B cell (primary cell): ENCODE measurements at regions not wholly inside any gene's neighbourhood (a gene's known extent, or its start where the extent isn't known, plus 50 kb on each side); places are given as distances from the start of the nearest gene placed in this dataset.

Experiments
- ATAC-seq: fragments of 200-7000 bp; cut with Tn5 transposase; one replicate; pipeline ENCODE4 v1.10.0; 2021; ENCODE audit warnings: low read depth, mild to moderate bottlenecking, moderate number of reproducible peaks, moderate library complexity
- CTCF ChIA-PET: fragments of 350-600 bp; sonication (Branson Sonifier 250); formaldehyde crosslinking; loops from one replicate; lab custom pipeline; 2021; ENCODE audit warnings: antibody characterized with exemption, inconsistent platforms; lab: Charles Lee
- POLR2A ChIA-PET: fragments of 350-600 bp; sonication (Branson Sonifier 250); formaldehyde crosslinking; loops from one replicate; lab custom pipeline; 2021; ENCODE audit warnings: antibody characterized with exemption; lab: Charles Lee
- DNase-seq: peaks from one replicate; pipeline ENCODE4 v3.0.0; 2013
- H2AFZ ChIP-seq: 2 replicates; pipeline ENCODE4 v1.6.1; 2012; ENCODE audit warnings: mild to moderate bottlenecking, low read depth, low read length; ENCODE audit not compliant: insufficient read depth, poor library complexity, severe bottlenecking
- H3K27ac ChIP-seq, 2 donors: 1 replicate in 1 of 2; 2 replicates in 1 of 2; pipeline ENCODE4 v1.5.1; 2012 to 2013; ENCODE audit warnings: low read length in 2 of 2, mild to moderate bottlenecking in 2 of 2, moderate library complexity in 1 of 2
- H3K27me3 ChIP-seq, 4 experiments: fragments of 200-600 bp in 1 of 4; sonication (generic) in 1 of 4; replicated peaks in 1 of 4; 1 replicate in 2 of 4; 2 replicates in 2 of 4; pipeline versions ENCODE4 v1.6.1 to v1.7.0; 2013 to 2016; ENCODE audit warnings: low read length in 3 of 4, mild to moderate bottlenecking in 2 of 4, mixed read lengths in 1 of 4, moderate library complexity in 1 of 4; ENCODE audit not compliant: insufficient read depth in 4 of 4, control insufficient read depth in 3 of 4; ENCODE audit errors: control extremely low read depth in 1 of 4
- H3K36me3 ChIP-seq, 2 experiments: replicated peaks in 1 of 2; 1 replicate in 1 of 2; 2 replicates in 1 of 2; pipeline versions ENCODE4 v1.6.1 to v1.7.1; 2013; ENCODE audit warnings: low read length in 1 of 2; ENCODE audit not compliant: insufficient read depth in 2 of 2, control insufficient read depth in 1 of 2; ENCODE audit errors: control extremely low read depth in 1 of 2, extremely low read depth in 1 of 2
- H3K4me1 ChIP-seq, 2 donors: fragments of 200-600 bp in 1 of 2; sonication (generic) in 1 of 2; 1 replicate in 1 of 2; 2 replicates in 1 of 2; pipeline versions ENCODE4 v1.5.1 to v1.6.1; 2013 to 2017; ENCODE audit warnings: low read length in 2 of 2; ENCODE audit not compliant: control insufficient read depth in 2 of 2, insufficient read depth in 2 of 2
- H3K4me2 ChIP-seq: replicated peaks from 2 replicates; pipeline ENCODE3; 2012; ENCODE audit warnings: mild to moderate bottlenecking, low read depth, low read length; ENCODE audit not compliant: poor library complexity, severe bottlenecking
- H3K4me3 ChIP-seq, 5 experiments: fragments of 200-600 bp in 1 of 5; sonication (generic) in 1 of 5; 1 replicate in 3 of 5; 2 replicates in 2 of 5; pipeline versions ENCODE4 v1.5.1 to v1.7.0; 2011 to 2016; ENCODE audit warnings: low read length in 4 of 5, mild to moderate bottlenecking in 4 of 5, low read depth in 2 of 5, control low read depth in 1 of 5, moderate library complexity in 1 of 5; ENCODE audit not compliant: insufficient read depth in 1 of 5; ENCODE audit errors: control extremely low read depth in 1 of 5, extremely low read depth in 1 of 5
- H3K79me2 ChIP-seq: fragments of 200-600 bp; sonication (generic); one replicate; pipeline ENCODE4 v1.6.0; 2016; ENCODE audit warnings: low read length; ENCODE audit not compliant: control insufficient read depth, insufficient read depth
- H3K9ac ChIP-seq: fragments of 200-600 bp; sonication (generic); 2 replicates; pipeline ENCODE4 v1.6.1; 2017; ENCODE audit warnings: mild to moderate bottlenecking, low read length, moderate library complexity
- H3K9me3 ChIP-seq, 3 donors: one replicate each; pipeline versions ENCODE4 v1.6.1 to v1.7.1; 2013; ENCODE audit warnings: low read length in 2 of 3; ENCODE audit not compliant: control insufficient read depth in 2 of 3, insufficient read depth in 1 of 3; ENCODE audit errors: control extremely low read depth in 1 of 3
- H4K20me1 ChIP-seq: 2 replicates; pipeline ENCODE4 v1.6.0; 2012; ENCODE audit warnings: mild to moderate bottlenecking, low read length; ENCODE audit not compliant: insufficient read depth, control insufficient read depth, poor library complexity, severe bottlenecking
- H3K27ac Mint-ChIP-seq: one replicate; pipeline ENCODE4 v1.8.0; 2021; ENCODE audit warnings: mixed read lengths
- H3K27me3 Mint-ChIP-seq: one replicate; pipeline ENCODE4 v1.8.0; 2021; ENCODE audit warnings: mixed read lengths
- H3K4me1 Mint-ChIP-seq: one replicate; pipeline ENCODE4 v1.8.0; 2021; ENCODE audit warnings: mixed read lengths
- H3K4me3 Mint-ChIP-seq: one replicate; pipeline ENCODE4 v1.8.0; 2021; ENCODE audit warnings: mixed read lengths
- H3K9me3 Mint-ChIP-seq: one replicate; pipeline ENCODE4 v1.8.0; 2022; ENCODE audit warnings: mixed read lengths; ENCODE audit not compliant: insufficient read depth
- EZH2 ChIP-seq: IDR thresholded peaks from 2 replicates; pipeline ENCODE4 v1.6.1; 2012; ENCODE audit warnings: borderline replicate concordance, low read depth, mild to moderate bottlenecking, moderate library complexity, low read length; ENCODE audit not compliant: insufficient read depth, poor library complexity, severe bottlenecking
- WGBS: methylation state at CpG from one replicate; pipeline ENCODE4 v1.1.5; 2013; ENCODE audit warnings: missing lambda C conversion rate; ENCODE audit not compliant: insufficient coverage; 5-methylcytosine and 5-hydroxymethylcytosine counted together
- intact Hi-C: fragments of 100-400 bp; cut with micrococcal nuclease; formaldehyde crosslinking; loops from one replicate; pipeline ENCODE4 v1.10.0; 2022
- TF ChIP-seq, protein P1 (sequence below): fragments of 200-600 bp; IDR thresholded peaks from one replicate; pipeline ENCODE4 v1.8.0; 2022; ENCODE audit warnings: antibody characterized with exemption, mild to moderate bottlenecking

DNA sequence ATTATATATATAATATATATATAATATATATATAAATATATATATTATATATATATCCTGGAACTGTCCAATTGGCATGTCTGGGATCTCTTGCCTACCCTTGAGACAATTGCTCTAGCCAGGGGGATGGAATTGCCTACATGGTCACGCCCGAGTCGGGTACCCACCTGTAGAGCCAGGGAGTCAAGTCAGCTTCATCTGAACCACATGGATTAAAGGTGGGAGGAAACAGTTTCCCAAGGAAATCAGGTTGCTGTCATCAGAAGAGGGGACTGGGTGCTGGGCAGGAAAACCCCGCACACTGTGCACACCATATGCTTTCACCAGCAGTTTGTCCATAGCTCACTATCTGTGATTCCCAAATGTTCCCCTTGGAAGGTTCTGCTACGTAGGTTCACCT is 252.5 kb upstream of the NOX3 start:
- H3K36me3 ChIP-seq = no peaks in the 10 kb centered on the region
- no peak overlapping the region for H3K4me2 ChIP-seq
- H3K27me3 Mint-ChIP-seq = peaks cover 15% of the 10 kb centered on the region
- H3K4me1 ChIP-seq = no peaks in the 10 kb centered on the region
- no peak overlapping the region for H2AFZ ChIP-seq
- no peak for ATAC-seq
- no peak overlapping the region for H3K4me3 ChIP-seq
- no peaks in the 10 kb centered on the region for H3K27me3 ChIP-seq
- intact Hi-C loops = no loop called here
- TF ChIP-seq, protein P1, sequence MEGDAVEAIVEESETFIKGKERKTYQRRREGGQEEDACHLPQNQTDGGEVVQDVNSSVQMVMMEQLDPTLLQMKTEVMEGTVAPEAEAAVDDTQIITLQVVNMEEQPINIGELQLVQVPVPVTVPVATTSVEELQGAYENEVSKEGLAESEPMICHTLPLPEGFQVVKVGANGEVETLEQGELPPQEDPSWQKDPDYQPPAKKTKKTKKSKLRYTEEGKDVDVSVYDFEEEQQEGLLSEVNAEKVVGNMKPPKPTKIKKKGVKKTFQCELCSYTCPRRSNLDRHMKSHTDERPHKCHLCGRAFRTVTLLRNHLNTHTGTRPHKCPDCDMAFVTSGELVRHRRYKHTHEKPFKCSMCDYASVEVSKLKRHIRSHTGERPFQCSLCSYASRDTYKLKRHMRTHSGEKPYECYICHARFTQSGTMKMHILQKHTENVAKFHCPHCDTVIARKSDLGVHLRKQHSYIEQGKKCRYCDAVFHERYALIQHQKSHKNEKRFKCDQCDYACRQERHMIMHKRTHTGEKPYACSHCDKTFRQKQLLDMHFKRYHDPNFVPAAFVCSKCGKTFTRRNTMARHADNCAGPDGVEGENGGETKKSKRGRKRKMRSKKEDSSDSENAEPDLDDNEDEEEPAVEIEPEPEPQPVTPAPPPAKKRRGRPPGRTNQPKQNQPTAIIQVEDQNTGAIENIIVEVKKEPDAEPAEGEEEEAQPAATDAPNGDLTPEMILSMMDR = no peak
- no peak for TF ChIP-seq EZH2
- H3K79me2 ChIP-seq = no peaks in the 10 kb centered on the region
- peaks cover 0 to 4% (median 0%) of the 10 kb centered on the region in 3 donors for H3K9me3 ChIP-seq
- no peak overlapping the region for H3K9ac ChIP-seq
- H3K27ac ChIP-seq = no peak overlapping the region
- POLR2A ChIA-PET = no interaction called here
- no peak overlapping the region for H3K4me3 Mint-ChIP-seq
- H3K27ac Mint-ChIP-seq = no peak overlapping the region
- CTCF ChIA-PET = no interaction called here
- no peak for DNase-seq
- H4K20me1 ChIP-seq = no peaks in the 10 kb centered on the region
- no peaks in the 10 kb centered on the region for H3K4me1 Mint-ChIP-seq
- WGBS = 100% methylated on average over 3 of the region's 5 CpGs
- H3K9me3 Mint-ChIP-seq = peaks cover 3% of the 10 kb centered on the region

DNA sequence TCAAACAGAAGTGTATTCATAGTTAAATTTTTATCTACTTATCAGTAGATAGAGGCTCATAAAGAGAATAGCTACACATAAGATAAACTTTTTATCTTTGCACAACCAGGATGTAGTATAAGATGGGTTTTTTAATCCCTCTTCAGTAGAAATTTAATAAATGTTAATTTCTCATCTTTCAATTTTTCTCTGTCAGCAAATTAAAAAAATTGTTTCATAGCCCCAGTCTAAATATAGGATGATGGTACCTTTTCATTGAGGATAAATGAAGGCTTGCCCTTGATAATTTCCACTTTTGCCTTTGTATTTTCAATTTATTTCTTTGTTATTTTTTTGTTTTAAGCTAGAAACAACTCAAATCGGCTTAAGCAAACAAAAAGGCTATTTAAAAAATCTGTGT is 251.2 kb upstream of the NOX3 start:
- TF ChIP-seq, protein P1 = no peak
- no peak for TF ChIP-seq EZH2
- Histone ChIP-seq H3K27ac (no peak overlapping the region), H3K9ac (no peak overlapping the region), H3K79me2 (no peaks in the 10 kb centered on the region), H3K9me3 (peaks cover 0 to 4% (median 0%) of the 10 kb centered on the region in 3 donors), H3K27me3 (no peaks in the 10 kb centered on the region), H4K20me1 (no peaks in the 10 kb centered on the region), H3K4me3 (no peak overlapping the region), H3K36me3 (no peaks in the 10 kb centered on the region), H2AFZ (no peak overlapping the region), H3K4me1 (no peaks in the 10 kb centered on the region), H3K4me2 (no peak overlapping the region)
- Mint-ChIP-seq H3K27ac (no peak overlapping the region), H3K4me3 (no peak overlapping the region), H3K9me3 (peaks cover 3% of the 10 kb centered on the region), H3K4me1 (no peaks in the 10 kb centered on the region), H3K27me3 (peaks cover 17% of the 10 kb centered on the region)
- intact Hi-C loops = no loop called here
- no CpG with 5 or more reads among the region's 1 CpG for WGBS
- ATAC-seq (no peak), DNase-seq (no peak)
- POLR2A ChIA-PET = no interaction called here
- CTCF ChIA-PET = interaction anchor here (0.5 kb wide), 1 partner anchor 14 kb away, joined by 3 read pairs; no protein-coding TSS in a partner anchor
